ENCODE measurements at regions not wholly inside any gene's neighbourhood (a gene's known extent, or its start where the extent isn't known, plus 50 kb on each side); places are given as distances from the start of the nearest gene placed in this dataset.

GRCh38 chr2:188047735-188048134, 243.9 kb upstream of the GULP1 start:
- H3K27ac Mint-ChIP-seq (ENCODE audit: low read depth, unreplicated experiment), result no peak overlapping the region
- H3K9me3 Mint-ChIP-seq (ENCODE audit: unreplicated experiment), result no peaks in the 10 kb centered on the region
- ChIA-PET CTCF (no interaction called here), POLR2A (no interaction called here)
- TF ChIP-seq CTCF (IDR thresholded peaks at IDR 0.05; ENCODE audit: unreplicated experiment), result no peak
- no peaks in the 10 kb centered on the region for H3K27me3 Mint-ChIP-seq (ENCODE audit: insufficient read depth, unreplicated experiment)
- intact Hi-C loops (cut with micrococcal nuclease), result no loop called here
- H3K4me1 Mint-ChIP-seq (ENCODE audit: insufficient read depth, unreplicated experiment), result peaks cover 7% of the 10 kb centered on the region
- no peak overlapping the region for H3K4me3 Mint-ChIP-seq (ENCODE audit: unreplicated experiment)
- no TSS peak for BruUV-seq (replicated peaks)
- no peak for DNase-seq (ENCODE audit: unreplicated experiment)
- H3K36me3 Mint-ChIP-seq (ENCODE audit: insufficient read depth, unreplicated experiment), result no peaks in the 10 kb centered on the region

- H3K9me3 Mint-ChIP-seq (ENCODE audit: unreplicated experiment), result no peaks in the 10 kb centered on the region
- no peak overlapping the region for H3K27ac Mint-ChIP-seq (ENCODE audit: low read depth, unreplicated experiment)
- no peak overlapping the region for H3K4me3 Mint-ChIP-seq (ENCODE audit: unreplicated experiment)
- no peak for TF ChIP-seq CTCF (IDR thresholded peaks at IDR 0.05; ENCODE audit: unreplicated experiment)
- ChIA-PET CTCF (interaction anchor here (0.5 to 0.6 kb wide), 2 partner anchors 165 to 1633 kb away, joined by 3 to 5 read pairs; no protein-coding TSS in a partner anchor), POLR2A (no interaction called here)
- BruUV-seq (replicated peaks), result no TSS peak
- intact Hi-C loops (cut with micrococcal nuclease), result no loop called here
- peaks cover 7% of the 10 kb centered on the region for H3K4me1 Mint-ChIP-seq (ENCODE audit: insufficient read depth, unreplicated experiment)
- no peaks in the 10 kb centered on the region for H3K36me3 Mint-ChIP-seq (ENCODE audit: insufficient read depth, unreplicated experiment)
- DNase-seq (ENCODE audit: unreplicated experiment), result no peak
- H3K27me3 Mint-ChIP-seq (ENCODE audit: insufficient read depth, unreplicated experiment), result no peaks in the 10 kb centered on the region
Measured at GRCh38 chr2:188050726-188051125, 240.9 kb upstream of the GULP1 start.

- Mint-ChIP-seq H3K4me1 (ENCODE audit: insufficient read depth, unreplicated experiment) (peaks cover 7% of the 10 kb centered on the region), H3K27ac (ENCODE audit: low read depth, unreplicated experiment) (no peak overlapping the region), H3K9me3 (ENCODE audit: unreplicated experiment) (no peaks in the 10 kb centered on the region), H3K27me3 (ENCODE audit: insufficient read depth, unreplicated experiment) (no peaks in the 10 kb centered on the region), H3K36me3 (ENCODE audit: insufficient read depth, unreplicated experiment) (no peaks in the 10 kb centered on the region), H3K4me3 (ENCODE audit: unreplicated experiment) (no peak overlapping the region)
- ChIA-PET CTCF (no interaction called here), POLR2A (no interaction called here)
- no peak for TF ChIP-seq CTCF (IDR thresholded peaks at IDR 0.05; ENCODE audit: unreplicated experiment)
- DNase-seq (ENCODE audit: unreplicated experiment), result no peak
- BruUV-seq (replicated peaks), result no TSS peak
- intact Hi-C loops (cut with micrococcal nuclease), result no loop called here
Measured at GRCh38 chr2:188051706-188052105, 240.0 kb upstream of the GULP1 start.

- Mint-ChIP-seq H3K9me3 (ENCODE audit: unreplicated experiment) (no peaks in the 10 kb centered on the region), H3K27me3 (ENCODE audit: insufficient read depth, unreplicated experiment) (no peaks in the 10 kb centered on the region), H3K36me3 (ENCODE audit: insufficient read depth, unreplicated experiment) (no peaks in the 10 kb centered on the region), H3K4me1 (ENCODE audit: insufficient read depth, unreplicated experiment) (no peaks in the 10 kb centered on the region), H3K27ac (ENCODE audit: low read depth, unreplicated experiment) (no peak overlapping the region), H3K4me3 (ENCODE audit: unreplicated experiment) (no peak overlapping the region)
- no peak for DNase-seq (ENCODE audit: unreplicated experiment)
- ChIA-PET CTCF (interaction anchor here (0.5 to 0.7 kb wide), 2 partner anchors 449 to 909 kb away, joined by 3 read pairs; no protein-coding TSS in a partner anchor), POLR2A (no interaction called here)
- no TSS peak for BruUV-seq (replicated peaks)
- intact Hi-C loops (cut with micrococcal nuclease), result no loop called here
- TF ChIP-seq CTCF (IDR thresholded peaks at IDR 0.05; ENCODE audit: unreplicated experiment), result no peak
Measured at GRCh38 chr2:188065386-188065785, 226.3 kb upstream of the GULP1 start.

Data from MCF 10A (cell line).